Psoas muscle (tissue), 7 donors: ENCODE measurements at regions not wholly inside any gene's neighbourhood (a gene's known extent, or its start where the extent isn't known, plus 50 kb on each side); places are given as distances from the start of the nearest gene placed in this dataset.

Experiments
- ATAC-seq, 4 donors: fragments of 200-7000 bp; cut with Tn5 transposase; one replicate each; pipeline ENCODE4 v1.9.1; 2020; ENCODE audit warnings: moderate library complexity in 3 of 4, mild to moderate bottlenecking in 2 of 4
- DNase-seq, 2 donors: peaks; one replicate each; pipeline ENCODE4 v3.0.0-alpha.2; 2020
- H3K27ac ChIP-seq: fragments of 200-600 bp; one replicate; pipeline ENCODE4 v1.8.0; 2022
- H3K27me3 ChIP-seq, 3 donors: fragments of 200-600 bp in 1 of 3; one replicate each; pipeline versions ENCODE4 v1.6.1 to v1.8.0; 2013 to 2022; ENCODE audit warnings: low read length in 2 of 3, mild to moderate bottlenecking in 2 of 3, moderate library complexity in 1 of 3; ENCODE audit not compliant: insufficient read depth in 3 of 3
- H3K36me3 ChIP-seq, 2 donors: fragments of 200-600 bp in 1 of 2; one replicate each; pipeline versions ENCODE4 v1.6.1 to v1.8.0; 2013 to 2022; ENCODE audit warnings: low read depth in 1 of 2, mild to moderate bottlenecking in 1 of 2, moderate library complexity in 1 of 2; ENCODE audit not compliant: insufficient read depth in 1 of 2
- H3K4me1 ChIP-seq: fragments of 200-600 bp; one replicate; pipeline ENCODE4 v1.8.0; 2022
- H3K4me3 ChIP-seq: fragments of 200-600 bp; one replicate; pipeline ENCODE4 v1.8.0; 2022; ENCODE audit warnings: mild to moderate bottlenecking
- H3K9me3 ChIP-seq: fragments of 200-600 bp; one replicate; pipeline ENCODE4 v1.8.0; 2022
- WGBS, 3 donors: extraction: QIAGEN DNeasy Blood & Tissue Kit; methylation state at CpG; one replicate each; pipeline versions ENCODE4 v1.1.6 to v1.1.7; 2013; 5-methylcytosine and 5-hydroxymethylcytosine counted together
- intact Hi-C, 2 donors: fragments of 100-400 bp; cut with DNase I; formaldehyde crosslinking; loops; one replicate each; pipeline versions ENCODE4 v1.11.0 to v1.14.2; 2022
- TF ChIP-seq, protein P1 (sequence below): fragments of 200-600 bp; IDR thresholded peaks from one replicate; pipeline ENCODE4 v1.8.0; 2022; ENCODE audit warnings: antibody characterized with exemption
- donor health status: healthy with polysubstance abuse.
- donor health status: DM: no; HTN: no; CAD: no; lungs with moderate emphysema.
- donor health status: Bipolar disorder and iron deficiency.
- donor health status: healthy.
- donor health status: DM: yes; HTN: yes; CAD: no.
- donor health status: DM: no; HTN: no; CAD: no.
- donor health status: DM: yes; HTN: yes; CAD: no.

GRCh38 chr15:37743826-37744225 lies 190.6 kb upstream of the TMCO5A start:
- no peaks in the 10 kb centered on the region for H3K4me1 ChIP-seq
- WGBS, 3 donors = 77 to 81% (median 80%) methylated on average over 3 of the region's 3 CpGs
- intact Hi-C loops = no loop called here

DNA sequence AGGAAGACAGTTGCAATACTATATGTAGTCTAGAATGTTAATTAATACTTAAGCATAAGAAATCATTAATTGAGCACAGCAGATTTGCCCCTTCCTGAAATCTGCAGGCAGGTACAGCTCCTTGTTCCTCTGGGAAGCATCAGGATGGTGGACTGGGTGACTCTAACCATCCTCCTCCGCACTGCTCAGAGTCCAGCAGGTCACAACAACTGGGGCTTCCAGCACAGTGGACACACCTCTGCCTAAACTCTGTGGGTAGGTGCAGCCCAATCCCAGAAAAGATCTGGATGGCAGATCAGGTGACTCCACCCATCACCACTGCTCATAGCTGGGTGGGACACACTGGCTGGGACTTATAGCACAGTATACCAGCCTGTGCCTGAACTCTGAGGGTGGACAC lies 189.9 kb upstream of the TMCO5A start:
- 92 to 100% (median 95%) methylated on average over 1 of the region's 1 CpG for WGBS, 3 donors
- Histone ChIP-seq H3K4me3 (no peak overlapping the region), H3K36me3 (no peaks in the 10 kb centered on the region), H3K9me3 (peaks cover 3% of the 10 kb centered on the region), H3K4me1 (no peaks in the 10 kb centered on the region), H3K27me3 (no peaks in the 10 kb centered on the region), H3K27ac (no peak overlapping the region)
- intact Hi-C loops = no loop called here
- TF ChIP-seq, protein P1, sequence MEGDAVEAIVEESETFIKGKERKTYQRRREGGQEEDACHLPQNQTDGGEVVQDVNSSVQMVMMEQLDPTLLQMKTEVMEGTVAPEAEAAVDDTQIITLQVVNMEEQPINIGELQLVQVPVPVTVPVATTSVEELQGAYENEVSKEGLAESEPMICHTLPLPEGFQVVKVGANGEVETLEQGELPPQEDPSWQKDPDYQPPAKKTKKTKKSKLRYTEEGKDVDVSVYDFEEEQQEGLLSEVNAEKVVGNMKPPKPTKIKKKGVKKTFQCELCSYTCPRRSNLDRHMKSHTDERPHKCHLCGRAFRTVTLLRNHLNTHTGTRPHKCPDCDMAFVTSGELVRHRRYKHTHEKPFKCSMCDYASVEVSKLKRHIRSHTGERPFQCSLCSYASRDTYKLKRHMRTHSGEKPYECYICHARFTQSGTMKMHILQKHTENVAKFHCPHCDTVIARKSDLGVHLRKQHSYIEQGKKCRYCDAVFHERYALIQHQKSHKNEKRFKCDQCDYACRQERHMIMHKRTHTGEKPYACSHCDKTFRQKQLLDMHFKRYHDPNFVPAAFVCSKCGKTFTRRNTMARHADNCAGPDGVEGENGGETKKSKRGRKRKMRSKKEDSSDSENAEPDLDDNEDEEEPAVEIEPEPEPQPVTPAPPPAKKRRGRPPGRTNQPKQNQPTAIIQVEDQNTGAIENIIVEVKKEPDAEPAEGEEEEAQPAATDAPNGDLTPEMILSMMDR = no peak
- ATAC-seq (no peak), DNase-seq (no peak)

More at GRCh38 chr15:37743826-37744225, 190.6 kb upstream of the TMCO5A start:
- no peak overlapping the region for H3K27ac ChIP-seq
- no peak overlapping the region for H3K4me3 ChIP-seq
- ATAC-seq (no peak), DNase-seq (no peak)
- H3K27me3 ChIP-seq = no peaks in the 10 kb centered on the region
- H3K9me3 ChIP-seq = no peaks in the 10 kb centered on the region
- no peaks in the 10 kb centered on the region for H3K36me3 ChIP-seq
- TF ChIP-seq, protein P1 = no peak

DNA sequence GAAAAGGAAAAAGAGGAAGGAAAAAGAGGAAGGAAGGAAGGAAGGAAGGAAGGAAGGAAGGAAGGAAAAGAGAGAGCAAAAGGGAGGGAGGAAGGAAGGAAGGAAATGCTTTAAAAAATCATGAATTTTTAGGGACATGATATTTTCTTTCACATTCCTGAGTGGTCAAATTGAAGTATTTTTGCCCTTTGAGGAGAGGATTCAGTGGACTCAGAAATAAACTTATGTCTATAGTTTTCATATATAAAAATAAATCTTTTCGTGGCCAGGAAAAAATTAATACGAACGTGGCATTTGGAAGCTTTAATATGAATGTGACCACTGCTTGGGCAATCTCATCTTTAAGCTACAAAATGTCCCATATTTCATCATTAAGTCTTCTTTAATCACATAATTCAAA lies 183.0 kb upstream of the TMCO5A start:
- Histone ChIP-seq H3K27ac (no peak overlapping the region), H3K4me1 (no peaks in the 10 kb centered on the region), H3K9me3 (peaks cover 5% of the 10 kb centered on the region), H3K4me3 (no peak overlapping the region), H3K27me3 (no peaks in the 10 kb centered on the region), H3K36me3 (no peaks in the 10 kb centered on the region)
- TF ChIP-seq, protein P1 = no peak
- ATAC-seq = no peak
- 92 to 94% (median 93%) methylated on average over 3 of the region's 3 CpGs for WGBS, 3 donors
- DNase-seq = no peak
- intact Hi-C loops = no loop called here

DNA sequence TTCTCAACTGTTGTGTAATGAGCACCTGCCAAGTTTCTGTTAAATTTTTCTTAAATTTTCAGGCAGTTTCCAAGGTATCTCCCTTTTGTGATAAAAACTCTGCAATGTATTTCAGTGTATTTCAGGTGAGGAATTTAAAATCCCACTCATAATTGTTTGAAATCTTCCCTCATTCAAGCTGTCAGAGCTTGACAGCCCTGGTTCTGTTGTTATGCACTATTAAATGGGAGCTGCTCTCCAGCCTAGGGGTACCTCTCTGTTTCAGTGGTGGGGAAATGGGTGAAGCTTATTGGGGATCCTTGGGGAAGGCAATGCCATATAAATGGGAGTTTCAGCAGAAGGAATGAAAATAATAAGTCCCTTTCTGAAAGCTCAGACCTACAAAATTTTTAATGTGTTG lies 178.0 kb upstream of the TMCO5A start:
- Histone ChIP-seq H3K27ac (no peak overlapping the region), H3K27me3 (no peaks in the 10 kb centered on the region), H3K9me3 (no peaks in the 10 kb centered on the region), H3K4me3 (no peak overlapping the region), H3K4me1 (no peaks in the 10 kb centered on the region), H3K36me3 (no peaks in the 10 kb centered on the region)
- DNase-seq = no peak
- no peak for ATAC-seq
- TF ChIP-seq, protein P1 = no peak
- intact Hi-C loops = no loop called here

DNA sequence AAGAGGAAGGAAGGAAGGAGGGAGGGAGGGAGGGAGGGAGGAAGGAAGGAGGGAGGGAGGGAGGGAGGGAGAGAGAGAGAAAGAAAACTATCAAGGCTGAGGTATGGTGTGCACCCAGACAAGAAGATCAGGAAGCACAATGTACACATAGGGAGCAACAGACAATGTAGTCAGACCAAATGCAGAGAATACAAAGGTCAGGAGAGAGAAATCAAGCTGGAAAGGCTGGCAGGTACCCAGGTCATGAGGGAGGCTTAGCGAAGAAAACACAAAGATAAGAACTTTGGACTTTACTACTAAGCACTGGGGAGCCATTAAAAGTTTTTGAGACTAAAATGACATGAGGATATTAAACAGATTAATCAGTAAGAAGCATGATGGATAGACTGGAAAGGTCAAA lies 176.0 kb upstream of the TMCO5A start:
- Histone ChIP-seq H3K9me3 (no peaks in the 10 kb centered on the region), H3K27me3 (no peaks in the 10 kb centered on the region), H3K27ac (no peak overlapping the region), H3K4me1 (no peaks in the 10 kb centered on the region), H3K4me3 (no peak overlapping the region), H3K36me3 (no peaks in the 10 kb centered on the region)
- ATAC-seq (no peak), DNase-seq (no peak)
- 77 to 94% (median 83%) methylated on average over 1 of the region's 1 CpG for WGBS, 3 donors
- intact Hi-C loops = no loop called here
- TF ChIP-seq, protein P1 = no peak
